Fibroblast of skin of back (primary cell): ENCODE measurements at regions not wholly inside any gene's neighbourhood (a gene's known extent, or its start where the extent isn't known, plus 50 kb on each side); places are given as distances from the start of the nearest gene placed in this dataset.
A peak's percentile ranks its signal among the peaks of the same experiment; 100 is the strongest.

Experiments
- DNase-seq: peaks from one replicate; pipeline ENCODE4 v3.0.0-alpha.2; 2013

GRCh38 chr6:99064834-99065233, 117.1 kb upstream of the FBXL4 start:
- DNase-seq: no peak

- DNase-seq: no peak
Measured at GRCh38 chr6:99036672-99037071, 88.9 kb upstream of the FBXL4 start.

GRCh38 chr6:99032396-99032795, 84.7 kb upstream of the FBXL4 start:
- no peak for DNase-seq

DNA sequence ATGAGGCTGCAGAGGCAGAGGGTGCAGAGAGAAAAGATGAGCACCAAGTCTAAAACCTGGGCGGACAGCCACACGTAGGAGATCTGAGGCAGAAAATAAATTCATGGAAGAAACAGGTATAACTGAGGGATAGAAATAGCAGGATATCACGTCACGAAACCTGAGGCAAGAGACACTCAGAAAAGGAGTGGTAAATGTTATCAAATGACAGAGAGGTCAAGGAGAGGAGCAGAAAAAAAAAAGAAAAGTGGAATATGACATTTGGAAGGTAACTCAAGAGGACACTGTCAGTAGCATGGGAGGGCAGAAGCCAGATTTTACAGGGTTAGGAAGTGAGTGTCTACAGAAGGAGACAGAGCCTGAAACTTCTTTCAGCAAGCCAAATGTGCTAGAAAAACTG, 84.2 kb upstream of the FBXL4 start:
- DNase-seq: no peak

GRCh38 chr6:99030915-99031314, 83.2 kb upstream of the FBXL4 start:
- DNase-seq: no peak

DNA sequence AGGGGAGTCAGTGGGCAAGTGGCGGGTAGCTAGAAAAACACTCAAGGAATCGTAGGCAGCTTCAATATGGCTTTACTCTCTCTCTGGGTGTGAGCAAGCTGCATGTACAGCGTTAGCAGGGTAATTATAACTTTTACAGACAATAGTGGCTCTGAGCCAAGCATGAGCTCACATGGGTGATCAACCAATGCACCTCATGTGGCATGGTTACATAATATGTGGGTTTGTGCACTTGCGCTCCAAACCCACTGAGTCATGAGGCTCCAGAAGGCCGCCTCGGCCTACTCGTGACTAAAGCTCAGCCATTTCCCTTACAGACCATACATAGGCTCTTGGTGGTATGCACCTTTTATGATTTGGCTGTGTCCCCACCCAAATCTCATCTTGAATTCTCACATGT, 78.4 kb upstream of the FBXL4 start:
- no peak for DNase-seq

- no peak for DNase-seq
Measured at GRCh38 chr6:99024089-99024488, 76.3 kb upstream of the FBXL4 start.

- no peak for DNase-seq
Measured at GRCh38 chr6:99022039-99022609, 74.4 kb upstream of the FBXL4 start.

GRCh38 chr6:99019381-99019780, 71.6 kb upstream of the FBXL4 start:
- DNase-seq: no peak

DNA sequence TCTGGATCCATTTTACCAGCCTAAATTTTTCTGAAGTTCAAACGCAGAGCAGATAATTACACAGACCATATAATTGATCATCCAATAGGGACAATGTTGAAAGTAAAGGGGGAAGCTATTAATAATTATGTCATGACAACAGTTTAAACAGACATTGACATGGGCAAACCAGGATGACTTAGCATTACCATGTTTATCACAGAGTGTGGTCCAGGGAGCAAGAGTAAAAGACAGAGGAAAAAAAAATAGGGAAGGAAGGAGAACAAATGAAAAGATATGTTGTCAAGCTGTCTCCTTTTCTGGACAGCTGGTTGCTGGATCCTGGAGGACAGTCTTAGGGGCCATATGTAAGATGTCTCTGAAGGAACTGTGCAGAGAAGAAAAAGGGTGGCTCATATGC, 69.4 kb upstream of the FBXL4 start:
- no peak for DNase-seq

- DNase-seq: peak; percentile 44
Measured at GRCh38 chr6:99016355-99016754, 68.6 kb upstream of the FBXL4 start.

- DNase-seq: peak; percentile 37
Measured at GRCh38 chr6:99014061-99014460, 66.3 kb upstream of the FBXL4 start.

- DNase-seq: peak; percentile 12
Measured at GRCh38 chr6:99013661-99014060, 65.9 kb upstream of the FBXL4 start.

DNA sequence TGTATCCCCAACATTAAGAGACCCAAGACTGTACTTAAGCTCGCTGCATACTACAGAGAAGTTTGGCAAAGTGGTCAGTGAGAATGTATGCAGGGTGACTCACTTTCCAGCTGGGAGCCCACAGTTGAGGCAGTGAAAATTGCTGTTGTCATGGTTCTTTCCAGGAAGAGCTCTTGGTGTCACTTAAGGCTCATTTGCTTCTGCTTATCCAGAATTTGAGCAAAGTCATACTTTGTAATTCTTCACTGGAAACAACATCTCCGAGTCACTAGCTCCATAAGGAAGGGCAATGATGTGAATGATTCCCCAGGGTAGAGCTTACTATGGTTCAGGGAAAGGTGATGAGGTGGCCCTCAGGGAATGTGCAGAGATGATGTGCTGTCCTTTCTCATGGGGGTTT, 65.4 kb upstream of the FBXL4 start:
- DNase-seq: peak; percentile 94

GRCh38 chr6:99011151-99011550, 63.4 kb upstream of the FBXL4 start:
- DNase-seq: no peak

GRCh38 chr6:99002831-99003230, 55.1 kb upstream of the FBXL4 start:
- no peak for DNase-seq

- no peak for DNase-seq
Measured at GRCh38 chr6:98998103-98998502, 50.4 kb upstream of the FBXL4 start.
